Epithelial cell of proximal tubule (primary cell): ENCODE measurements at regions not wholly inside any gene's neighbourhood (a gene's known extent, or its start where the extent isn't known, plus 50 kb on each side); places are given as distances from the start of the nearest gene placed in this dataset.
"Not testable (repeated sequence)": the region's sequence is repeated elsewhere in the genome, so short reads cannot be mapped to it uniquely, and the experiment has no call there.

Experiments
- DNase-seq: peaks from one replicate; pipeline ENCODE4 v3.0.0-alpha.2; 2011; ENCODE audit warnings: low read depth
- H3K4me3 ChIP-seq: 2 replicates; pipeline ENCODE4 v1.5.1; 2011; ENCODE audit warnings: low read depth, mild to moderate bottlenecking, low read length
- TF ChIP-seq, protein P1 (sequence below): conservative IDR thresholded peaks from 2 replicates; pipeline ENCODE4 v1.5.1; 2012; ENCODE audit warnings: low read depth, mild to moderate bottlenecking, low read length

DNA sequence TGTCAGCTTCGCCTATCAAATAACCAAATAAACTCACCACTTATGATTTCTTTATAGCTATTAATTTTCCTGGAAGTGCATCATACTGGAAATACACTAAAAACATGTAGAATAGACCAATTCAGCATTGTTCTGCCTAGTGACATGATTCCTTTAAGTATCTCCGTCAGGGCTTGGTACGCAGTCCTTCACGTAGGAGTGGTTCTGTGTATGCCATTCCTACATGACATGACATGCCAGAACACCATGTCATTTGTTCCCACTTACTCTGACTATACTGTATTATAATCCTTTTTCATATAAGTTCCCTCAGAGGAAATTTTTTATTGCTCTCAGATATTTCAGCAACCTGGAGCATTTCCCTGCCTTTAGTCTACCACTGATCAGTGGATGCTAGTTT, 230.7 kb upstream of the EPHA3 start:
- H3K4me3 ChIP-seq: no peak overlapping the region
- TF ChIP-seq, protein P1, sequence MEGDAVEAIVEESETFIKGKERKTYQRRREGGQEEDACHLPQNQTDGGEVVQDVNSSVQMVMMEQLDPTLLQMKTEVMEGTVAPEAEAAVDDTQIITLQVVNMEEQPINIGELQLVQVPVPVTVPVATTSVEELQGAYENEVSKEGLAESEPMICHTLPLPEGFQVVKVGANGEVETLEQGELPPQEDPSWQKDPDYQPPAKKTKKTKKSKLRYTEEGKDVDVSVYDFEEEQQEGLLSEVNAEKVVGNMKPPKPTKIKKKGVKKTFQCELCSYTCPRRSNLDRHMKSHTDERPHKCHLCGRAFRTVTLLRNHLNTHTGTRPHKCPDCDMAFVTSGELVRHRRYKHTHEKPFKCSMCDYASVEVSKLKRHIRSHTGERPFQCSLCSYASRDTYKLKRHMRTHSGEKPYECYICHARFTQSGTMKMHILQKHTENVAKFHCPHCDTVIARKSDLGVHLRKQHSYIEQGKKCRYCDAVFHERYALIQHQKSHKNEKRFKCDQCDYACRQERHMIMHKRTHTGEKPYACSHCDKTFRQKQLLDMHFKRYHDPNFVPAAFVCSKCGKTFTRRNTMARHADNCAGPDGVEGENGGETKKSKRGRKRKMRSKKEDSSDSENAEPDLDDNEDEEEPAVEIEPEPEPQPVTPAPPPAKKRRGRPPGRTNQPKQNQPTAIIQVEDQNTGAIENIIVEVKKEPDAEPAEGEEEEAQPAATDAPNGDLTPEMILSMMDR: no peak
- no peak for DNase-seq

DNA sequence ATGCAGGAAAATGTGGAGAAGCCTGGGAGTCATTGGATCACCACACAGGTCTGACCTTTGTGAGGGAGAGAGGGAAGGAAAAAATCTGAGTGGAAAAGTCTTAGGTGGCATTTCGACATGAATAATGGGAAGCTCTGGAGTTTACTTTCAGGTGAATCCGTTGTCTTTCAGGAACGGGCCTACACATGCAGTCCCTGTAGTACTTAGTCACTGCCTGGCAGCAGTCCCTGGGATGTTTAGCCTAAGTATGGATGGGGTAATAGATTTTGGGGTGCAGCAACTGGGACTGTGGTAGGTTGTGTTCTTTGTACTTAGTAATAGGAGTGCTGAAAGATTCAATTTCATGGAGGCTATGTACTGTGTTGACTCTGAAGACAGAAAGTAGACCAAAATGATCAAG, 227.5 kb upstream of the EPHA3 start:
- H3K4me3 ChIP-seq: no peak overlapping the region
- DNase-seq: no peak
- TF ChIP-seq, protein P1: no peak

DNA sequence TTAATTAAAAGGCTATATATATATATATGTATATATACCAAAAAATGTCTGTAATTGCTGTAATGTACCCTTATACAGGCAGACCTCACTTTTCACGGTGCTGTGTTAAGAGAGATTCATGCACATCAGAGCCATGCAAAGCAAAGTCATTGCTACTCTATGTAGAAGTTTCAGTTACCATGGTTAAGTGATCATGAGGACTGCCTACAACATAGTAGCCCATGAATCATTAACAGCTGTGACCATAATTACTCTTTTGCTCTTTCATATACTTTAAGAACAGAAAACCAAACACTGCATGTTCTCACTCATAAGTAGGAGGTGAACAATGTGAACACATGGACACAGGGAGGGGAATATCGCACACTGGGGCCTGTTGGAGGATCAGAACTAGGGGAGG, 225.3 kb upstream of the EPHA3 start:
- no peak overlapping the region for H3K4me3 ChIP-seq
- TF ChIP-seq, protein P1: no peak
- peak; percentile 9 for DNase-seq

DNA sequence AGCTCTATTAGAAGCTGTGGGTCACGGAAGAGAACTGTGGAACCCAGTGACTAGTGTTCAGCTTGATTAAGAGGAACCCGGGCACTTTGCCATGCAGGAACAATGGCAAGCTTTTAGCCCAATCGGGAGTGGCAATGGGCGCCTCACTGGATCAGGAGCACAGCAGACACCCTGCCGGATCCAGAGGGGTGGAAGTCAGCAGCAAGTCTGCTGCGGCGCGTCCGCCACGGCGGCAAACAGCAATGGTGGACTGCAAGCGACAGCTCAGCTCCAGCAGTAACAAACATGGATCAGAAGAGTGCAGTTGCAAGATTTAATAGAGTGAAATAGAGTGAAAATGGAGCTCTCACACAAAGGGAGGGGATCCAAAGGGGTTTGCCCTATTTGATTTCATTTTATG, 220.8 kb upstream of the EPHA3 start:
- not testable (repeated sequence) for DNase-seq, H3K4me3 ChIP-seq

DNA sequence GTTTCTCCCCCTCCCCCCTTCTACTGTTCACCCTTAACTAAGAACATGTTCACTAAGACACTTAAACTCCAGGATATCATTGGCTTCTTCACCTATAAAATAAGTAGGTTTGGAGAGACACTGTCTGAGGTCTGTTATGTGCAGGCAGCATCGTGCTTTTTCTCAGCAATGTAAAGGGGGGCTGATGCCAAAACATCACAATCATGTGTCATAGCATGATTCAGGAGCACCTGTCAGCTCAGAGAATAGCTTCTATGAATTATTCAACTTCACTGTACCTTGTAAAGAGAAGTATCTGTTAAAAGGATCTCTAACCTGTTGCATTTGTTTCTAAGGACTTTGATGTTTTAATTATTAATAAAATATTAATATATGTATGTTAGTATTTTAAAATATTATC, 211.4 kb upstream of the EPHA3 start:
- H3K4me3 ChIP-seq: no peak overlapping the region
- TF ChIP-seq, protein P1: no peak
- DNase-seq: no peak

DNA sequence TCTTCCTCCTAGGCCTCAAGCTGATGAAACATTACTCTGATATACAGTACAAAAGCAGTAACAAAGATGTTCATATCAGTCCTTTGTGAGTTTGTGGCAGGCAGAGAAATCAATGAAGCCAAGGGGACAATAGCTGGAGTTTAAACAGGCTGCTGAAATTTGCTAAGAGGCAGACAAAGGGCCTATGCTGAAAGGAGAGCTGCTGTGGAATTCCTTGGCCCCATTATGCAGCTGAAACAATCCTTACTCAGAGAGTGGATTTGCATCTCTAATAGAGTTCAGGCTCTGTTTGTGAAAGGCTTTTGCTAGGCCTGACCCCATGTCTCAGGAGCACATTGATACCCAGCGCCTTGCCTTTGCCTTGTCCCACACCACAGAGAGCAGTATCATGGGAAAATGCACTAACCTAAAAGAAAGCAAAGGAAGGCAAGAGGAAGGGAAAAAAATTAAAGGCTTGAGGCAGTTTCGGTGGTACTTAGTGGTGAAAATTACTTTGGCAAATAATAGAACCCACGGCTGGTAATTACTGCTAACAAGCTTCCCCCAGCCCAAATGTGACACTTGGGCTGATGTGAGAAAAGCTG, 195.0 kb upstream of the EPHA3 start:
- H3K4me3 ChIP-seq: no peak overlapping the region
- DNase-seq: no peak
- TF ChIP-seq, protein P1: no peak

DNA sequence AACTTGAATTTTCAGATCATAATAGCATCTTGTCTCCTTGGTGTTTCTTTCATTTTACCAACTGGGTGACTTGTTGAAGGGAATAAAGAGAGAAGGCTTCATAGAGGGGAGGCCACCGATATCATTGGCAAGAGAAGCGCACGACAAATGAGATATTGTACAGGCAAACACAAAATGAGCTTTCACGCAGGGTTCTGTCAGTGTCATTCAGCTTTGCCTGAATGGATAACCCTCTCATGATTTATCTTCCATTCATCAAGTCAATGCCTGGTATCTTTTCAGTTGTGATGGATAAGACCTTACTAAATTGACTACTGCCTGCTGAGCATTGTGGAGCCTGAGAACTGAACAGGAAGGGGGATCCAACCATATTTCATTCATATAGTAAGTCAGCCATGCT, 188.6 kb upstream of the EPHA3 start:
- DNase-seq: no peak
- no peak overlapping the region for H3K4me3 ChIP-seq
- TF ChIP-seq, protein P1: no peak

DNA sequence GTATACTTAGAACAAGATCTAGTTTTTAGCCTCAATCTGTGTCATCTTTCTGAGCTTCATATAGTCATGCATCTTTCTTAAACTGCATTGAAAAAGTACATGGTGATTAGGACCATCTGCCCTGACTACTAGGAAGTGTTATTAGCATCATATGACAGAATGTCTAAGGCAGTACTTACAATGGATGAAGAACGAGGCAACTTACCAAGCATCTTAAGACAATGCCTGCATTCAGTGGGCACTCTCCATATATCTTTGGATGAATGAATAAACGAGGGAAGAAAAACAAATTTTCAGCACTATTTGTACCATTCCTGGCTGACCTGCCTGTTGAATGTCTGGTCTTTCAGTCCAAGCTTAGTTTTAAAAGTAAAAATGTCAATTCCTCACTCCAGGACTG, 185.4 kb upstream of the EPHA3 start:
- TF ChIP-seq, protein P1: no peak
- H3K4me3 ChIP-seq: no peak overlapping the region
- no peak for DNase-seq
